Right lobe of liver (tissue), 4 donors: ENCODE measurements at regions not wholly inside any gene's neighbourhood (a gene's known extent, or its start where the extent isn't known, plus 50 kb on each side); places are given as distances from the start of the nearest gene placed in this dataset.

ENCODE experiments used
- CTCF ChIP-seq, 4 donors: fragments of 200-600 bp in 3 of 4; fragments of 450-650 bp in 1 of 4; IDR thresholded peaks; one replicate each; pipeline versions ENCODE4 v1.5.1 to v1.8.0; 2016 to 2022; ENCODE audit warnings: antibody characterized with exemption in 4 of 4, mild to moderate bottlenecking in 2 of 4
- POLR2A ChIP-seq: fragments of 450-650 bp; IDR thresholded peaks from one replicate; pipeline ENCODE4 v1.6.1; 2017; ENCODE audit warnings: antibody characterized with exemption, mild to moderate bottlenecking
- donor health status: DM: no; HTN: no; CAD: no.
- donor health status: DM: no; HTN: no; CAD: no.
- donor health status: DM: no; HTN: yes; CAD: no.

- TF ChIP-seq CTCF (IDR thresholded peaks at IDR 0.05) (no peak), POLR2A (no peak)
Measured at GRCh38 chr1:194787001-194787400, 1600.6 kb upstream of the B3GALT2 start.
